NOMO-1 treated with dmso at 0.1 percent for 144 hours (cell line): ENCODE measurements at regions not wholly inside any gene's neighbourhood (a gene's known extent, or its start where the extent isn't known, plus 50 kb on each side); places are given as distances from the start of the nearest gene placed in this dataset.
"Not testable (repeated sequence)": the region's sequence is repeated elsewhere in the genome, so short reads cannot be mapped to it uniquely, and the experiment has no call there.

ENCODE experiments used
- DNase-seq: peaks from one replicate; lab custom pipeline; 2025; ENCODE audit not compliant: unreplicated experiment; lab: John Stamatoyannopoulos, UW

GRCh38 chr7:51973939-51974338 is 657.3 kb upstream of the COBL start:
- DNase-seq = no peak

- no peak for DNase-seq
Measured at GRCh38 chr7:51973071-51973470, 656.5 kb upstream of the COBL start.

GRCh38 chr7:51970961-51971665 is 654.5 kb upstream of the COBL start:
- no peak for DNase-seq

- DNase-seq = no peak
Measured at GRCh38 chr7:51968461-51968860, 651.9 kb upstream of the COBL start.

- no peak for DNase-seq
Measured at GRCh38 chr7:51965454-51965853, 648.8 kb upstream of the COBL start.

- DNase-seq = no peak
Measured at GRCh38 chr7:51961804-51962203, 645.2 kb upstream of the COBL start.

GRCh38 chr7:51950813-51951212 is 634.2 kb upstream of the COBL start:
- no peak for DNase-seq

GRCh38 chr7:51949726-51950644 is 633.4 kb upstream of the COBL start:
- DNase-seq = no peak

GRCh38 chr7:51930834-51931233 is 614.2 kb upstream of the COBL start:
- no peak for DNase-seq

- no peak for DNase-seq
Measured at GRCh38 chr7:51929818-51930217, 613.2 kb upstream of the COBL start.

- DNase-seq = no peak
Measured at GRCh38 chr7:51927738-51928137, 611.1 kb upstream of the COBL start.

- no peak for DNase-seq
Measured at GRCh38 chr7:51918581-51918980, 602.0 kb upstream of the COBL start.

- no peak for DNase-seq
Measured at GRCh38 chr7:51901489-51901840, 584.9 kb upstream of the COBL start.

- not testable (repeated sequence) for DNase-seq
Measured at GRCh38 chr7:51900755-51901488, 584.3 kb upstream of the COBL start.

- no peak for DNase-seq
Measured at GRCh38 chr7:51899611-51900010, 583.0 kb upstream of the COBL start.

GRCh38 chr7:51882412-51882811 is 565.8 kb upstream of the COBL start:
- no peak for DNase-seq

GRCh38 chr7:51881309-51881708 is 564.7 kb upstream of the COBL start:
- DNase-seq = no peak

GRCh38 chr7:51878865-51879264 is 562.3 kb upstream of the COBL start:
- no peak for DNase-seq

GRCh38 chr7:51869452-51869851 is 552.8 kb upstream of the COBL start:
- DNase-seq = no peak

- DNase-seq = no peak
Measured at GRCh38 chr7:51867117-51867516, 550.5 kb upstream of the COBL start.

- DNase-seq = no peak
Measured at GRCh38 chr7:51860305-51860704, 543.7 kb upstream of the COBL start.

GRCh38 chr7:51850126-51850525 is 533.5 kb upstream of the COBL start:
- DNase-seq = no peak
